22Rv1 (cell line): ENCODE measurements at regions not wholly inside any gene's neighbourhood (a gene's known extent, or its start where the extent isn't known, plus 50 kb on each side); places are given as distances from the start of the nearest gene placed in this dataset.
"Not testable (repeated sequence)": the region's sequence is repeated elsewhere in the genome, so short reads cannot be mapped to it uniquely, and the experiment has no call there.

Experiments used
- H3K27ac ChIP-seq: fragments of 450-650 bp; 2 replicates; pipeline ENCODE4 v1.5.1; 2017
- CTCF ChIP-seq: fragments of 450-650 bp; IDR thresholded peaks from 2 replicates; pipeline ENCODE4 v1.5.1; 2017; ENCODE audit warnings: mild to moderate bottlenecking
- ZFX ChIP-seq: fragments of 450-650 bp; IDR thresholded peaks from 2 replicates; pipeline ENCODE4 v1.6.1; 2017; ENCODE audit warnings: antibody characterized with exemption, borderline replicate concordance

- no peak overlapping the region for H3K27ac ChIP-seq
- no peak for TF ChIP-seq CTCF
- TF ChIP-seq ZFX: no peak
Measured at GRCh38 chr9:25808554-25808953, 130.3 kb upstream of the TUSC1 start.

- no peak overlapping the region for H3K27ac ChIP-seq
- TF ChIP-seq CTCF: no peak
- TF ChIP-seq ZFX: no peak
Measured at GRCh38 chr9:25804856-25805255, 126.6 kb upstream of the TUSC1 start.

GRCh38 chr9:25801989-25802388 lies 123.7 kb upstream of the TUSC1 start:
- not testable (repeated sequence) for H3K27ac ChIP-seq

- TF ChIP-seq CTCF (no peak), ZFX (no peak)
- H3K27ac ChIP-seq: no peak overlapping the region
Measured at GRCh38 chr9:25773805-25774204, 95.6 kb upstream of the TUSC1 start.

- H3K27ac ChIP-seq: no peak overlapping the region
- TF ChIP-seq ZFX (no peak), CTCF (no peak)
Measured at GRCh38 chr9:25755951-25756350, 77.7 kb upstream of the TUSC1 start.

- H3K27ac ChIP-seq: no peak overlapping the region
- TF ChIP-seq ZFX (no peak), CTCF (no peak)
Measured at GRCh38 chr9:25752398-25752797, 74.2 kb upstream of the TUSC1 start.

GRCh38 chr9:25742256-25742655 lies 64.0 kb upstream of the TUSC1 start:
- TF ChIP-seq ZFX (no peak), CTCF (no peak)
- H3K27ac ChIP-seq: no peak overlapping the region

- no peak overlapping the region for H3K27ac ChIP-seq
- no peak for TF ChIP-seq CTCF
- no peak for TF ChIP-seq ZFX
Measured at GRCh38 chr9:25733336-25733982, 55.2 kb upstream of the TUSC1 start.

- H3K27ac ChIP-seq: not testable (repeated sequence)
Measured at GRCh38 chr9:25731895-25732794, 53.9 kb upstream of the TUSC1 start.
